ENCODE measurements at regions not wholly inside any gene's neighbourhood (a gene's known extent, or its start where the extent isn't known, plus 50 kb on each side); places are given as distances from the start of the nearest gene placed in this dataset.
A peak's percentile ranks its signal among the peaks of the same experiment; 100 is the strongest.

- DNase-seq (ENCODE audit: low spot score), result no peak
These were observed 52.0 kb upstream of the TANC2 start for GRCh38 chr17:62913991-62914570.

GRCh38 chr17:62912363-62912762 is 53.7 kb upstream of the TANC2 start:
- no peak for DNase-seq (ENCODE audit: low spot score)

- DNase-seq (ENCODE audit: low spot score), result no peak
These were observed 54.9 kb upstream of the TANC2 start for GRCh38 chr17:62911114-62911513.

- DNase-seq (ENCODE audit: low spot score), result no peak
These were observed 55.8 kb upstream of the TANC2 start for GRCh38 chr17:62910277-62910676.

GRCh38 chr17:62907961-62908360 is 58.1 kb upstream of the TANC2 start:
- no peak for DNase-seq (ENCODE audit: low spot score)

GRCh38 chr17:62906881-62907280 is 59.2 kb upstream of the TANC2 start:
- no peak for DNase-seq (ENCODE audit: low spot score)

- DNase-seq (ENCODE audit: low spot score), result no peak
These were observed 60.8 kb upstream of the TANC2 start for GRCh38 chr17:62905233-62905632.

GRCh38 chr17:62902531-62903220 is 63.4 kb upstream of the TANC2 start:
- no peak for DNase-seq (ENCODE audit: low spot score)

- DNase-seq (ENCODE audit: low spot score), result no peak
These were observed 64.5 kb upstream of the TANC2 start for GRCh38 chr17:62901544-62901943.

- DNase-seq (ENCODE audit: low spot score), result no peak
These were observed 65.9 kb upstream of the TANC2 start for GRCh38 chr17:62900096-62900495.

GRCh38 chr17:62899361-62899760 is 66.7 kb upstream of the TANC2 start:
- no peak for DNase-seq (ENCODE audit: low spot score)

GRCh38 chr17:62898239-62898864 is 67.7 kb upstream of the TANC2 start:
- no peak for DNase-seq (ENCODE audit: low spot score)

- DNase-seq (ENCODE audit: low spot score), result no peak
These were observed 68.3 kb upstream of the TANC2 start for GRCh38 chr17:62897706-62898105.

GRCh38 chr17:62895320-62896301 is 70.4 kb upstream of the TANC2 start:
- DNase-seq (ENCODE audit: low spot score), result no peak

- peak; percentile 88 for DNase-seq (ENCODE audit: low spot score)
These were observed 73.1 kb upstream of the TANC2 start for GRCh38 chr17:62892870-62893338.

GRCh38 chr17:62892061-62892675 is 73.9 kb upstream of the TANC2 start:
- DNase-seq (ENCODE audit: low spot score), result no peak

- no peak for DNase-seq (ENCODE audit: low spot score)
These were observed 74.4 kb upstream of the TANC2 start for GRCh38 chr17:62891659-62892058.

- no peak for DNase-seq (ENCODE audit: low spot score)
These were observed 77.3 kb upstream of the TANC2 start for GRCh38 chr17:62888765-62889164.

- no peak for DNase-seq (ENCODE audit: low spot score)
These were observed 77.9 kb upstream of the TANC2 start for GRCh38 chr17:62888148-62888547.

- DNase-seq (ENCODE audit: low spot score), result no peak
These were observed 78.6 kb upstream of the TANC2 start for GRCh38 chr17:62887437-62887836.

GRCh38 chr17:62884781-62885180 is 76.7 kb upstream of the MARCHF10 start:
- DNase-seq (ENCODE audit: low spot score), result no peak

GRCh38 chr17:62882878-62883277 is 74.8 kb upstream of the MARCHF10 start:
- DNase-seq (ENCODE audit: low spot score), result no peak
